Uterus (tissue), 2 donors: ENCODE measurements at regions not wholly inside any gene's neighbourhood (a gene's known extent, or its start where the extent isn't known, plus 50 kb on each side); places are given as distances from the start of the nearest gene placed in this dataset.

Source experiments
- CTCF ChIP-seq, 4 experiments: fragments of 200-600 bp in 2 of 4; fragments of 450-650 bp in 2 of 4; sonication (generic) in 2 of 4; IDR thresholded peaks; one replicate each; pipeline ENCODE4 v1.5.1; 2016 to 2019; ENCODE audit warnings: antibody characterized with exemption in 4 of 4, mild to moderate bottlenecking in 2 of 4, moderate library complexity in 1 of 4
- POLR2A ChIP-seq, 2 donors: fragments of 450-650 bp; IDR thresholded peaks; one replicate each; pipeline ENCODE4 v1.6.1; 2016; ENCODE audit warnings: antibody characterized with exemption in 2 of 2, mild to moderate bottlenecking in 1 of 2, moderate library complexity in 1 of 2

GRCh38 chr1:8094481-8095241, 68.6 kb upstream of the ERRFI1 start:
- TF ChIP-seq CTCF (IDR thresholded peaks at IDR 0.05) (no peak), POLR2A (IDR thresholded peaks at IDR 0.05) (no peak)
